Hepatocyte (in vitro differentiated cells): ENCODE measurements at regions not wholly inside any gene's neighbourhood (a gene's known extent, or its start where the extent isn't known, plus 50 kb on each side); places are given as distances from the start of the nearest gene placed in this dataset.

Experiments used
- CTCF ChIP-seq: fragments of 200-600 bp; sonication (generic); IDR thresholded peaks from 2 replicates; pipeline ENCODE4 v1.5.1; 2016; ENCODE audit warnings: antibody characterized with exemption, mild to moderate bottlenecking; ENCODE audit not compliant: poor library complexity
- EZH2 ChIP-seq: fragments of 200-600 bp; sonication (generic); IDR thresholded peaks from 2 replicates; pipeline ENCODE4 v1.6.1; 2016; ENCODE audit warnings: antibody characterized with exemption, mild to moderate bottlenecking, borderline replicate concordance
- EZH2phosphoT487 ChIP-seq: fragments of 200-600 bp; sonication (generic); IDR thresholded peaks from one replicate; pipeline ENCODE4 v1.6.1; 2018; ENCODE audit warnings: antibody characterized with exemption, mild to moderate bottlenecking, low read depth, moderate library complexity; ENCODE audit not compliant: unreplicated experiment, severe bottlenecking

- TF ChIP-seq EZH2 (no peak), EZH2phosphoT487 (no peak), CTCF (no peak)
These were observed 896.4 kb downstream of the TFAP2A start for GRCh38 chr6:9518431-9518830.
